Right hindlimb (tissue), 1 donor: ENCODE measurements at regions not wholly inside any gene's neighbourhood (a gene's known extent, or its start where the extent isn't known, plus 50 kb on each side); places are given as distances from the start of the nearest gene placed in this dataset.
"Not testable (repeated sequence)": the region's sequence is repeated elsewhere in the genome, so short reads cannot be mapped to it uniquely, and the experiment has no call there.

Experiments
- DNase-seq: peaks from one replicate; pipeline ENCODE4 v3.0.0-alpha.2; 2018

- no peak for DNase-seq
Measured at GRCh38 chr9:7739595-7739994, 60.0 kb downstream of the DMAC1 start.

- no peak for DNase-seq
Measured at GRCh38 chr9:7735311-7735710, 64.3 kb downstream of the DMAC1 start.

GRCh38 chr9:7730164-7730445, 69.5 kb downstream of the DMAC1 start:
- no peak for DNase-seq

- DNase-seq, result no peak
Measured at GRCh38 chr9:7729371-7730163, 70.0 kb downstream of the DMAC1 start.

- no peak for DNase-seq
Measured at GRCh38 chr9:7721291-7721690, 78.3 kb downstream of the DMAC1 start.

GRCh38 chr9:7713088-7713487, 86.5 kb downstream of the DMAC1 start:
- DNase-seq, result not testable (repeated sequence)

GRCh38 chr9:7710686-7711085, 88.9 kb downstream of the DMAC1 start:
- no peak for DNase-seq

GRCh38 chr9:7707934-7708333, 91.6 kb downstream of the DMAC1 start:
- no peak for DNase-seq

- no peak for DNase-seq
Measured at GRCh38 chr9:7704543-7704942, 95.0 kb downstream of the DMAC1 start.

GRCh38 chr9:7691909-7692308, 107.7 kb downstream of the DMAC1 start:
- no peak for DNase-seq

GRCh38 chr9:7690014-7690413, 109.6 kb downstream of the DMAC1 start:
- DNase-seq, result no peak

- DNase-seq, result no peak
Measured at GRCh38 chr9:7688626-7689025, 111.0 kb downstream of the DMAC1 start.

- DNase-seq, result no peak
Measured at GRCh38 chr9:7676609-7677156, 122.9 kb downstream of the DMAC1 start.

GRCh38 chr9:7671847-7672246, 127.7 kb downstream of the DMAC1 start:
- DNase-seq, result no peak

GRCh38 chr9:7668541-7668940, 131.0 kb downstream of the DMAC1 start:
- DNase-seq, result no peak

- no peak for DNase-seq
Measured at GRCh38 chr9:7665874-7666273, 133.7 kb downstream of the DMAC1 start.

GRCh38 chr9:7659766-7660165, 139.8 kb downstream of the DMAC1 start:
- DNase-seq, result no peak

GRCh38 chr9:7656636-7657035, 142.9 kb downstream of the DMAC1 start:
- DNase-seq, result no peak

- DNase-seq, result no peak
Measured at GRCh38 chr9:7653262-7653661, 146.3 kb downstream of the DMAC1 start.

- DNase-seq, result no peak
Measured at GRCh38 chr9:7640231-7640630, 159.3 kb downstream of the DMAC1 start.

- DNase-seq, result no peak
Measured at GRCh38 chr9:7639471-7639870, 160.1 kb downstream of the DMAC1 start.

- DNase-seq, result no peak
Measured at GRCh38 chr9:7636838-7637467, 162.6 kb downstream of the DMAC1 start.

- no peak for DNase-seq
Measured at GRCh38 chr9:7636309-7636708, 163.3 kb downstream of the DMAC1 start.

GRCh38 chr9:7626571-7627029, 173.0 kb downstream of the DMAC1 start:
- not testable (repeated sequence) for DNase-seq
